ENCODE measurements at regions not wholly inside any gene's neighbourhood (a gene's known extent, or its start where the extent isn't known, plus 50 kb on each side); places are given as distances from the start of the nearest gene placed in this dataset.

DNA sequence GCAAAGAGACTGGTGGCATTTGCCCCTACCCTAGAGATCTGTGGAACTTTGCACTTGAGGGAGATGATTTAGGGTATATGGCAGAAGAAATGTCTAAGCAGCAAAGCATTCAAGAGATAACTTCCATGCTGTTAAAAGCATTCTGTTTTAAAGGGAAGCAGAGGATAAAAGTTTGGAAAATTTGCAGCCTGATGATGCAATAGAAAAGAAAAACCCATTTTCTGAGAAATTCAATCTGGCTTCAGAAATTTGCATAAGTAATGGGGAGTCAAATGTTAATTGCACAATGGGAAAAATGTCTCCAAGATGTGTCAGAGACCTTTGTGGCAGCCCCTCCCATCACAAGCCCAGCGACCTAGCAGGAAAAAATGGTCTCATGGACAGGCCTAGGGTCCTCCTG lies 361.7 kb downstream of the ANKRD7 start:
- no peak overlapping the region for H3K4me3 ChIP-seq
- H3K4me1 ChIP-seq = no peaks in the 10 kb centered on the region
- intact Hi-C loops (cut with DNase I; ENCODE audit: low total_unique reads) = no loop called here
- TF ChIP-seq POLR2A (IDR thresholded peaks at IDR 0.05) (no peak), CTCF (IDR thresholded peaks at IDR 0.05) (no peak)
- H3K27ac ChIP-seq = no peak overlapping the region
- no peaks in the 10 kb centered on the region for H3K9me3 ChIP-seq
- DNase-seq = no peak
- no peaks in the 10 kb centered on the region for H3K36me3 ChIP-seq
- no peaks in the 10 kb centered on the region for H3K27me3 ChIP-seq

DNA sequence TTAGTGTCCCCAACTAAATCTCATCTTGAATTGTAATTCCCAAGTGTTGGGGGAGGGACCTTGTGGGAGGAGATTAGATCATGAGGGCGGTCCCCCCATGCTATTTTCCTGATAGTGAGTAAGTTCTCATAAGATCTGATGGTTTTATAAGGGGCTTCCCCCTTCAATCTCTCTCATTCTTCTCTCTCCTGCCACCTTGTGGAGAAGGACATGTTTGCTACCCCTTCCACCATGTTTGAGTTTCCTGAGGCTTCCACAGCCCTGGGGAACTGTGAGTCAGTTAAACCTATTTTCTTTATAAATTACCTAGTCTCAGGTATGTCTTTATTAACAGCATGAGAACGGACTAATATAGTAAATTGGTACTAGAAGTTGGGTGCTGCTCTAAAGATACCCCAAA lies 365.6 kb downstream of the ANKRD7 start:
- Histone ChIP-seq H3K9me3 (no peaks in the 10 kb centered on the region), H3K4me3 (no peak overlapping the region), H3K4me1 (no peaks in the 10 kb centered on the region), H3K27me3 (no peaks in the 10 kb centered on the region), H3K36me3 (no peaks in the 10 kb centered on the region), H3K27ac (no peak overlapping the region)
- intact Hi-C loops (cut with DNase I; ENCODE audit: low total_unique reads) = no loop called here
- TF ChIP-seq POLR2A (IDR thresholded peaks at IDR 0.05) (no peak), CTCF (IDR thresholded peaks at IDR 0.05) (no peak)
- DNase-seq = no peak

DNA sequence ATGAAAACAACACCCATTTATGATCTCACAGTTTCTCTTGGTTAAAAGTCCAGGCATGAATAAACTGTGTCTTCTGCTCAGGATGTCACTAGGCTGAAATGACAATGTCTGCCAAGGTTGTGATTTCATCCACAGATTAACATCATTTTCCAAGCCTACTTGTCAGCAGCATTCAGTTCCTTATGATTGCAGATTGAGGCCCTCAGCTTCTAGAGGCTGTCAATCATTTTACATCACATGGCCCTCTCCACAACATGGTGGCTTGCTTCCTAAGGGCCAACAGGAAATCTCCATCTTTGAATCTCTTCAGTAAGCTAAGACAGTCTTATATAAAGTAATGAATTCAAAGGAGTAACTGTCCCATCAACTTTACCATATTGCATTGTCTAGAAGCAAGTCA lies 377.6 kb downstream of the ANKRD7 start:
- H3K4me1 ChIP-seq = no peaks in the 10 kb centered on the region
- intact Hi-C loops (cut with DNase I; ENCODE audit: low total_unique reads) = no loop called here
- H3K9me3 ChIP-seq = no peaks in the 10 kb centered on the region
- no peak for DNase-seq
- no peak overlapping the region for H3K4me3 ChIP-seq
- no peak overlapping the region for H3K27ac ChIP-seq
- H3K27me3 ChIP-seq = no peaks in the 10 kb centered on the region
- H3K36me3 ChIP-seq = no peaks in the 10 kb centered on the region
- no peak for TF ChIP-seq POLR2A (IDR thresholded peaks at IDR 0.05)
- TF ChIP-seq CTCF (IDR thresholded peaks at IDR 0.05) = no peak

- TF ChIP-seq CTCF (IDR thresholded peaks at IDR 0.05) = no peak
- no peak for TF ChIP-seq POLR2A (IDR thresholded peaks at IDR 0.05)
- Histone ChIP-seq H3K4me3 (no peak overlapping the region), H3K9me3 (no peaks in the 10 kb centered on the region), H3K27ac (no peak overlapping the region), H3K4me1 (no peaks in the 10 kb centered on the region), H3K36me3 (no peaks in the 10 kb centered on the region), H3K27me3 (no peaks in the 10 kb centered on the region)
- DNase-seq = no peak
- intact Hi-C loops (cut with DNase I; ENCODE audit: low total_unique reads) = no loop called here
Observed at GRCh38 chr7:118606602-118607001, 382.1 kb downstream of the ANKRD7 start.

- Histone ChIP-seq H3K27me3 (no peaks in the 10 kb centered on the region), H3K9me3 (no peaks in the 10 kb centered on the region), H3K27ac (no peak overlapping the region), H3K4me1 (no peaks in the 10 kb centered on the region), H3K36me3 (no peaks in the 10 kb centered on the region), H3K4me3 (no peak overlapping the region)
- intact Hi-C loops (cut with DNase I; ENCODE audit: low total_unique reads) = no loop called here
- TF ChIP-seq CTCF (IDR thresholded peaks at IDR 0.05) = no peak
- TF ChIP-seq POLR2A (IDR thresholded peaks at IDR 0.05) = no peak
- no peak for DNase-seq
Observed at GRCh38 chr7:118609207-118609606, 384.7 kb downstream of the ANKRD7 start.
